ENCODE measurements at regions not wholly inside any gene's neighbourhood (a gene's known extent, or its start where the extent isn't known, plus 50 kb on each side); places are given as distances from the start of the nearest gene placed in this dataset.

GRCh38 chr18:73656691-73657090 lies 490.9 kb downstream of the FBXO15 start:
- TF ChIP-seq, protein P1, sequence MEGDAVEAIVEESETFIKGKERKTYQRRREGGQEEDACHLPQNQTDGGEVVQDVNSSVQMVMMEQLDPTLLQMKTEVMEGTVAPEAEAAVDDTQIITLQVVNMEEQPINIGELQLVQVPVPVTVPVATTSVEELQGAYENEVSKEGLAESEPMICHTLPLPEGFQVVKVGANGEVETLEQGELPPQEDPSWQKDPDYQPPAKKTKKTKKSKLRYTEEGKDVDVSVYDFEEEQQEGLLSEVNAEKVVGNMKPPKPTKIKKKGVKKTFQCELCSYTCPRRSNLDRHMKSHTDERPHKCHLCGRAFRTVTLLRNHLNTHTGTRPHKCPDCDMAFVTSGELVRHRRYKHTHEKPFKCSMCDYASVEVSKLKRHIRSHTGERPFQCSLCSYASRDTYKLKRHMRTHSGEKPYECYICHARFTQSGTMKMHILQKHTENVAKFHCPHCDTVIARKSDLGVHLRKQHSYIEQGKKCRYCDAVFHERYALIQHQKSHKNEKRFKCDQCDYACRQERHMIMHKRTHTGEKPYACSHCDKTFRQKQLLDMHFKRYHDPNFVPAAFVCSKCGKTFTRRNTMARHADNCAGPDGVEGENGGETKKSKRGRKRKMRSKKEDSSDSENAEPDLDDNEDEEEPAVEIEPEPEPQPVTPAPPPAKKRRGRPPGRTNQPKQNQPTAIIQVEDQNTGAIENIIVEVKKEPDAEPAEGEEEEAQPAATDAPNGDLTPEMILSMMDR (IDR thresholded peaks at IDR 0.05) = no peak
- TF ChIP-seq ZFX (IDR thresholded peaks at IDR 0.05; ENCODE audit: borderline replicate concordance) = no peak

All from 22Rv1 (cell line).